GM18519 (cell line): ENCODE measurements at regions not wholly inside any gene's neighbourhood (a gene's known extent, or its start where the extent isn't known, plus 50 kb on each side); places are given as distances from the start of the nearest gene placed in this dataset.

Experiments
- ATAC-seq: cut with Tn5 transposase; IDR thresholded peaks from one replicate; pipeline ENCODE4 v1.9.1; 2021; ENCODE audit warnings: mild to moderate bottlenecking, moderate library complexity; ENCODE audit not compliant: unreplicated experiment, low FRiP score

DNA sequence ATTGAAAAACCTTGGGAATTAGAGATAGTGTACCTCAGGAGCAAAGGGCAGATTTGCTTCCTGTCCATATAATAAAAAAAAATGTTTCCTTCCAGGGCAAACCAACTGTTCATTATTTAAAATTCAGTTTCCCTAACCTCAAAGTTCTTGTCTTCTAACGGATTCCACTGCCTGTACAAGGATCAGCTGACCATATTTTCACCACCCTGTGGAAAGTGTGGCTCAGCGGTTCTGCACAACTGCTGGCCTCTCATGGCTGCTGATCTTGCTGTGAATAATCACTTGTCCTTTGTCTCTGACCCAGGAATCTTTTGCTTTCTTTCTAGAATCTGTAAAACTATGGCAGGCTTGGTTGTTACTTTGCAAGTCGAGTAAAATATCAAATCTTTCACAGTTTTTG is 1732.5 kb upstream of the RAG2 start:
- no peak for ATAC-seq

GRCh38 chr11:38323961-38324761 is 1726.1 kb upstream of the RAG2 start:
- ATAC-seq = no peak

GRCh38 chr11:38315151-38315550 is 1717.1 kb upstream of the RAG2 start:
- ATAC-seq = no peak

DNA sequence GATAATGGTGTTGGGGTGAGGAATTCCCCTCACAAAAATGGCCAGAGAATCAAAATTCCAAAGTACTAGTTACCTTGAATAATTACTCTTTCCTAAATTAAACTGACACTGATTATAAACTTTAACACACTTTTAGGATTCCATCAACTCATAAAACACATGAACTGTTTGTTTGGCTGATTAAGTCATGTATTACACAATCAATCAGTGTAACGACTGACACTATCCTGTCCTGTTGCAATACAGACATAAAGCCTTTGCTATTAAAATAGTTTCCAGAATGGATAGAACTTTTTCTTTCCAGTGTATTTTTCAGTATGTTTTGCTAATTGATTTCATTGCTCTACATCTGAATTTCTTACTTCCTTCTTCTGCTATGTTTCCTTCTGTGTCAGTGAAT is 1709.4 kb upstream of the RAG2 start:
- no peak for ATAC-seq

- ATAC-seq = no peak
Observed at GRCh38 chr11:38305682-38306081, 1707.6 kb upstream of the RAG2 start.

GRCh38 chr11:38304926-38305325 is 1706.9 kb upstream of the RAG2 start:
- ATAC-seq = no peak

- no peak for ATAC-seq
Observed at GRCh38 chr11:38302564-38302963, 1704.5 kb upstream of the RAG2 start.

GRCh38 chr11:38300570-38300969 is 1702.5 kb upstream of the RAG2 start:
- ATAC-seq = no peak

GRCh38 chr11:38296211-38296776 is 1698.3 kb upstream of the RAG2 start:
- ATAC-seq = no peak

GRCh38 chr11:38282718-38283117 is 1684.7 kb upstream of the RAG2 start:
- ATAC-seq = no peak

GRCh38 chr11:38278457-38279141 is 1680.6 kb upstream of the RAG2 start:
- no peak for ATAC-seq

DNA sequence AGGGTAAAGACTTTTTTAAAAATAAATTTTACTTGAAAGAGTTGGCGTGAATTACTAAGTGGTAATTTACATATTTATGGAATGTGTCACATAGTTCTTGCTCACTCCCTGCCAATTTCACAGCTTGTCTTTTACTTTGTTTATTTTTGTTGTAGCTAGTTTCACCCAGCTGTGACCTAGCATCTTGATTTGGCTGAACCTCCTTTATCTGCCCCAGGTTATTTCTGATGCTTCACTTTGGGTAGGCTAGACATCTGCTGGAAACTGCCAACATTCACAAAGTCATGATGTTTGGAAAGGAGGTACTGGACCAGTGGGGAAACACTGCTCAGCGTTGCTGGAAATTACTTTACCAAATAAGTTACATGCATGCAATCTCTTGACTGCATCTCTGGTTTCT is 1676.0 kb upstream of the RAG2 start:
- ATAC-seq = no peak

DNA sequence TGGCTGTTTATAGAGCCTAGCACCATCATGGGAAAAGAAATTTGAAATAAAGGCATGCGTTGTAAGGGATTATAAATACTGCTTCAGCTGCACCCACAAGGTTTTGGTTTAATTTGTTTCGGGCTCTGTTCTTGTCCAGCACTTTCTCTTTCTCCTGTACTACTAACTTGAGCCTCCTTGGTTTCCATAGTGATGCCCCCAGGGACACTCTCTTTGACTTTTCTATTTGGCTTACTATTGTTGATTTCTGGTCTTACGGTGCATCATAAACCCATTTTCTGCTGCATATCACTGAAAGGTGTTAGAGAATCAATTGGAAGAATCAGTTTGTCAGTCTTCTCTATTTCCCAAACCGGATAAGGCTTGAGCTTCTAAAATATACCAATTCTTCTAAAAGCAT is 1674.3 kb upstream of the RAG2 start:
- ATAC-seq = no peak

DNA sequence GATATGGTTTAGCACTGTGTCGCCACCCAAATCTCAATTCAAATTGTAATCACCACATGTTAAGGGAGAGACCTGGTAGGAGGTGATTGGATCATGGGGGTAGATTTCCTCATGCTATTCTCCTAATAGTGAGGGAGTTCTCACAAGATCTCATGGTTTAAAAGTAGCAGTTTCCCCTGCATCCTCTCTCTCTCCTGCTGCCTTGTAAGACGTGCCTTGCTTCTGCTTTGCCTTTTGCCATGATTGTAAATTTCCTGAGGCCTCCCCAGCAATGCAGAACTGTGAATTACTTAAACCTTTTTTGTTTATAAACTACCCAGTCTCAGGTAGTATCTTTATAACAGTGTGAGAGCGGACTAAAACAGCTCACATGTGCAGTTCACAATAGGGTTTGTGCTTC is 1668.7 kb upstream of the RAG2 start:
- no peak for ATAC-seq

GRCh38 chr11:38256436-38256835 is 1658.4 kb upstream of the RAG2 start:
- ATAC-seq = no peak

DNA sequence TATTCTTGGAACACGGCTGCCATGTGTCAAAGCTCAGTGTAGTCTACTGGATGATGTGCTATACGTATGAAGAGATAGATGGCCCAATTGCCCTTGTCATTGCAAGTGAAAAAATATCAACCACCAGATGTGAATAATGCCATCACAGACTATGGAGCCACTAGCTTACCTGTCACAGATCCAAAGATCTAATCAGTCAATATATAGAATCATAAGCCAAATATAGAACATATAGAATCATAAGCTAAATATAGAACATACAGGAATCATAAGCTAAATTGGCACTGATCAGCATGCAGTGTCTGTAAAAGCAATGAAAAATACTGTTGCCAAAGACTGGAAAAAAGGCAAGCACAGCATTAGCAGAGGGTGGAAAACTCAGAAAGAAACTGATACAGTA is 1656.9 kb upstream of the RAG2 start:
- no peak for ATAC-seq

GRCh38 chr11:38252620-38253019 is 1654.6 kb upstream of the RAG2 start:
- ATAC-seq = no peak

DNA sequence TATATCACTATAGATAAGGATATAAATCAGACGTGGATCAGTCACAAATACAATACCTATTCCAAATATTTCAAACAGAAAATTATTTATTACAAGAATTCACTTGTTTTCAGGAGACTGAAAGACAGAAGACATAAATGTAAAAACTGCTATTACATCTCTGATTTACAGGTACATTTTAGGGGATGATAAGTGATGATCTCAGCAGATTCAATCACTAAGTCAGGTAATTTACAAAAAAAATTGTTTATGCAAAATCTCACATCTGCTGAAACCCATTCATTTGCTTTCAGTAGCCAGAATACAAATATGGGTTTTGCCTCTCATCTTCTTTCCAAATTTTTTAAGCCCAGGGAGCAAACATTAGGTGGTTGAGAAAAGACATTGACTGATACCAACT is 1648.4 kb upstream of the RAG2 start:
- ATAC-seq = no peak

- no peak for ATAC-seq
Observed at GRCh38 chr11:38226684-38227083, 1628.6 kb upstream of the RAG2 start.

DNA sequence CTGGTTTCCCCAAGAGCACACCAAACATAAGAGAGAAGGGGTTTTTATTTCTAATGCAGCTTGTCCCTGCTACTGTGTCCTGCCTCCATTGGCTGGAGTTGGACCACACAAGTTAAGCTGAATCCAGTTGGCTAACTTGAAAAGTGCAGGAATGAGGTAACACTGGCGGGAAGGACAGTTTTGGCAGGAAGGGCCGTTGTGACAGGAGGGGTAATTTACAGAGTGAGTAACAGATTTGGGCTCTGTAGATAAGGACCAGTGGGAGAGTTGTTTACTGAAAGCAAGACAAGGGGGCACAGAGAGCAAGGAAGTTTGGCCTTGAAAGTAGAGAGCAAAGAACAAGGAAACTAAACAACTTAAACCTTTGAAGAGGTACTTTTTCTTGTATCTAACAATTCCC is 1623.3 kb upstream of the RAG2 start:
- no peak for ATAC-seq

- no peak for ATAC-seq
Observed at GRCh38 chr11:38219636-38220035, 1621.6 kb upstream of the RAG2 start.

DNA sequence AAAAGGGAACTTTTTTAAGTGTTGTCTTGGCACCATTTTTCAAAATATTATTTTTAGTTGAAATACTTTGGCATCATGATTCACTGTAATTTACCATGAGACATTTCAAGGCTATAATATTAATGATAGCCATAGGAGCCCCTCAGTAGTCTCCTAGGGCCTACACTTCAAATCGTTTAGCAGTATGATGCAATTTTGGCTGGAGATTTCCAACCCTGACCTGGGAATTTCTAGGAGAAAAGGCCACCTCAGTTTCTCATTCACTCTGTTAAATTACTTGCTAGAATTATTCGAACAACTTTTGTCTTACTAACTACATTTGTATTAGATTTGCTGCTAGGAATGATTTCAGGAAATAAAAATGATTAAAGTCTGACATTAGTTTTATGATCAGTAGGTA is 1610.9 kb upstream of the RAG2 start:
- ATAC-seq = no peak
